Naive thymus-derived CD4-positive, alpha-beta T cell (primary cell): ENCODE measurements at regions not wholly inside any gene's neighbourhood (a gene's known extent, or its start where the extent isn't known, plus 50 kb on each side); places are given as distances from the start of the nearest gene placed in this dataset.
"Not testable (repeated sequence)": the region's sequence is repeated elsewhere in the genome, so short reads cannot be mapped to it uniquely, and the experiment has no call there.

Experiments used
- ATAC-seq: fragments of 150-1000 bp; cut with Tn5 transposase; 2 replicates; pipeline ENCODE4 v1.10.0; 2021; ENCODE audit warnings: mild to moderate bottlenecking, moderate library complexity
- CTCF ChIA-PET: fragments of 350-600 bp; sonication (Branson Sonifier 250); formaldehyde crosslinking; loops from one replicate; lab custom pipeline; 2021; ENCODE audit warnings: antibody characterized with exemption; lab: Charles Lee
- POLR2A ChIA-PET: fragments of 350-600 bp; sonication (Branson Sonifier 250); formaldehyde crosslinking; loops from one replicate; lab custom pipeline; 2021; ENCODE audit warnings: antibody characterized with exemption, inconsistent platforms; lab: Charles Lee
- DNase-seq, 9 donors: peaks; one replicate each; pipeline versions ENCODE4 v3.0.0 to v3.0.0-alpha.2; 2020 to 2022; ENCODE audit warnings: mixed read lengths in 1 of 9
- H3K27ac ChIP-seq: one replicate; pipeline ENCODE4 v1.7.0; 2013; ENCODE audit warnings: mild to moderate bottlenecking, low read depth, low read length, moderate library complexity
- H3K27me3 ChIP-seq, 2 donors: one replicate each; pipeline ENCODE4 v1.7.0; 2013; ENCODE audit warnings: low read length in 2 of 2, mild to moderate bottlenecking in 2 of 2, moderate library complexity in 2 of 2; ENCODE audit not compliant: control insufficient read depth in 2 of 2, insufficient read depth in 2 of 2
- H3K36me3 ChIP-seq, 3 experiments: 1 replicate in 2 of 3; 2 replicates in 1 of 3; pipeline ENCODE4 v1.7.0; 2013; ENCODE audit warnings: low read length in 3 of 3, mild to moderate bottlenecking in 3 of 3, moderate library complexity in 1 of 3; ENCODE audit not compliant: insufficient read depth in 3 of 3, control insufficient read depth in 2 of 3
- H3K4me1 ChIP-seq, 2 donors: one replicate each; pipeline ENCODE4 v1.7.0; 2013; ENCODE audit warnings: low read length in 2 of 2, mild to moderate bottlenecking in 2 of 2, moderate library complexity in 1 of 2; ENCODE audit not compliant: control insufficient read depth in 2 of 2, insufficient read depth in 2 of 2
- H3K4me3 ChIP-seq: 2 replicates; pipeline ENCODE4 v1.7.0; 2013; ENCODE audit warnings: mild to moderate bottlenecking, low read length
- H3K9me3 ChIP-seq, 3 experiments: 1 replicate in 2 of 3; 2 replicates in 1 of 3; pipeline ENCODE4 v1.7.0; 2013; ENCODE audit warnings: low read length in 3 of 3; ENCODE audit not compliant: control insufficient read depth in 2 of 3
- H3K27ac Mint-ChIP-seq, 9 donors: one replicate each; pipeline ENCODE4 v1.8.0; 2020 to 2022; ENCODE audit warnings: mixed read lengths in 9 of 9, mild to moderate bottlenecking in 8 of 9, moderate library complexity in 5 of 9, inconsistent platforms in 2 of 9
- H3K27me3 Mint-ChIP-seq, 5 donors: one replicate each; pipeline ENCODE4 v1.8.0; 2021 to 2022; ENCODE audit warnings: mixed read lengths in 5 of 5, mild to moderate bottlenecking in 1 of 5
- H3K36me3 Mint-ChIP-seq, 5 donors: one replicate each; pipeline ENCODE4 v1.8.0; 2020 to 2022; ENCODE audit warnings: mixed read lengths in 5 of 5, mild to moderate bottlenecking in 3 of 5, inconsistent platforms in 1 of 5
- H3K4me1 Mint-ChIP-seq, 7 donors: one replicate each; pipeline ENCODE4 v1.8.0; 2020 to 2022; ENCODE audit warnings: mixed read lengths in 7 of 7, mild to moderate bottlenecking in 3 of 7, inconsistent platforms in 1 of 7
- H3K4me3 Mint-ChIP-seq, 10 donors: one replicate each; pipeline ENCODE4 v1.8.0; 2020 to 2022; ENCODE audit warnings: mild to moderate bottlenecking in 10 of 10, mixed read lengths in 10 of 10, moderate library complexity in 6 of 10, inconsistent platforms in 2 of 10
- H3K9me3 Mint-ChIP-seq, 11 donors: one replicate each; pipeline ENCODE4 v1.8.0; 2020 to 2022; ENCODE audit warnings: mixed read lengths in 11 of 11, mild to moderate bottlenecking in 4 of 11, inconsistent platforms in 1 of 11, moderate library complexity in 1 of 11
- intact Hi-C, 2 donors: fragments of 100-400 bp; cut with micrococcal nuclease; formaldehyde crosslinking; loops; one replicate each; pipeline ENCODE4 v1.15.1; 2023

DNA sequence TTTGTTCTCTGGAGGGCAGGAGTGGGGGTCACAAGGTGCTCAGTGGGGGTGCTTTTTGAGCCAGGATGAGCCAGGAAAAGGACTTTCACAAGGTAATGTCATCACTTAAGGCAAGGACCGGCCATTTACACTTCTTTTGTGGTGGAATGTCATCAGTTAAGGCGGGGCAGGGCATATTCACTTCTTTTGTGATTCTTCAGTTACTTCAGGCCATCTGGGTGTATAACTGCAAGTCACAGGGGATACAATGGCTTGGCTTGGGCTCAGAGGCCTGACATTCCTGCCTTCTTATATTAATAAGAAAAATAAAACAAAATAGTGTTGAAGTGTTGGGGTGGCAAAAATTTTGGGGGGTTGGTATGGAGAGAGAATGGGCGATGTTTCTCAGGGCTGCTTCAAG lies 841.8 kb downstream of the SLITRK5 start:
- H3K4me1 Mint-ChIP-seq, CTCF ChIA-PET, H3K9me3 ChIP-seq, H3K4me3 ChIP-seq, ATAC-seq, H3K27me3 ChIP-seq, H3K4me1 ChIP-seq, H3K27ac Mint-ChIP-seq, H3K4me3 Mint-ChIP-seq, POLR2A ChIA-PET, H3K27me3 Mint-ChIP-seq, DNase-seq, intact Hi-C loops, H3K27ac ChIP-seq, H3K36me3 ChIP-seq: not testable (repeated sequence)
- H3K36me3 Mint-ChIP-seq = peaks cover 0 to 17% (median 5%) of the 10 kb centered on the region in 5 donors
- H3K9me3 Mint-ChIP-seq = peaks cover 5 to 46% (median 22%) of the 10 kb centered on the region in 11 donors

- intact Hi-C loops = no loop called here
- Histone ChIP-seq H3K27ac (no peak overlapping the region), H3K27me3 (no peaks in the 10 kb centered on the region), H3K4me1 (no peaks in the 10 kb centered on the region), H3K4me3 (no peak overlapping the region), H3K36me3 (no peaks in the 10 kb centered on the region), H3K9me3 (no peaks in the 10 kb centered on the region)
- ATAC-seq (no peak), DNase-seq (no peak)
- Mint-ChIP-seq H3K36me3 (no peaks in the 10 kb centered on the region), H3K27ac (no peak overlapping the region), H3K4me3 (no peak overlapping the region), H3K27me3 (no peaks in the 10 kb centered on the region), H3K4me1 (peaks cover 0 to 4% (median 0%) of the 10 kb centered on the region in 7 donors), H3K9me3 (peaks cover 0 to 12% (median 3%) of the 10 kb centered on the region in 11 donors)
- CTCF ChIA-PET = interaction anchor here (0.6 kb wide), 1 partner anchor 537 kb away, joined by 3 read pairs; no protein-coding TSS in a partner anchor
- POLR2A ChIA-PET = no interaction called here
These were observed 855.1 kb downstream of the SLITRK5 start for GRCh38 chr13:88526186-88526852.

GRCh38 chr13:88526853-88527215 lies 855.7 kb downstream of the SLITRK5 start:
- DNase-seq (no peak), ATAC-seq (no peak)
- ChIA-PET POLR2A (no interaction called here), CTCF (interaction anchor here (0.6 kb wide), 1 partner anchor 537 kb away, joined by 3 read pairs; no protein-coding TSS in a partner anchor)
- peaks cover 0 to 12% (median 3%) of the 10 kb centered on the region in 11 donors for H3K9me3 Mint-ChIP-seq
- intact Hi-C loops = no loop called here
- peaks cover 0 to 4% (median 0%) of the 10 kb centered on the region in 7 donors for H3K4me1 Mint-ChIP-seq
- no peaks in the 10 kb centered on the region for H3K27me3 Mint-ChIP-seq
- no peak overlapping the region for H3K27ac ChIP-seq
- H3K27me3 ChIP-seq = no peaks in the 10 kb centered on the region
- H3K4me3 ChIP-seq = no peak overlapping the region
- no peaks in the 10 kb centered on the region for H3K36me3 ChIP-seq
- H3K27ac Mint-ChIP-seq = no peak overlapping the region
- H3K9me3 ChIP-seq = no peaks in the 10 kb centered on the region
- no peak overlapping the region for H3K4me3 Mint-ChIP-seq
- no peaks in the 10 kb centered on the region for H3K4me1 ChIP-seq
- no peaks in the 10 kb centered on the region for H3K36me3 Mint-ChIP-seq

GRCh38 chr13:88541994-88542393 lies 870.8 kb downstream of the SLITRK5 start:
- no peaks in the 10 kb centered on the region for H3K27me3 Mint-ChIP-seq
- Histone ChIP-seq H3K36me3 (no peaks in the 10 kb centered on the region), H3K27me3 (no peaks in the 10 kb centered on the region), H3K27ac (no peak overlapping the region), H3K4me1 (no peaks in the 10 kb centered on the region), H3K9me3 (no peaks in the 10 kb centered on the region), H3K4me3 (no peak overlapping the region)
- DNase-seq (no peak), ATAC-seq (no peak)
- H3K9me3 Mint-ChIP-seq = peaks cover 0 to 9% (median 2%) of the 10 kb centered on the region in 11 donors
- CTCF ChIA-PET = no interaction called here
- H3K27ac Mint-ChIP-seq = no peak overlapping the region
- intact Hi-C loops = no loop called here
- H3K4me1 Mint-ChIP-seq = no peaks in the 10 kb centered on the region
- H3K36me3 Mint-ChIP-seq = no peaks in the 10 kb centered on the region
- POLR2A ChIA-PET = no interaction called here
- H3K4me3 Mint-ChIP-seq = no peak overlapping the region

DNA sequence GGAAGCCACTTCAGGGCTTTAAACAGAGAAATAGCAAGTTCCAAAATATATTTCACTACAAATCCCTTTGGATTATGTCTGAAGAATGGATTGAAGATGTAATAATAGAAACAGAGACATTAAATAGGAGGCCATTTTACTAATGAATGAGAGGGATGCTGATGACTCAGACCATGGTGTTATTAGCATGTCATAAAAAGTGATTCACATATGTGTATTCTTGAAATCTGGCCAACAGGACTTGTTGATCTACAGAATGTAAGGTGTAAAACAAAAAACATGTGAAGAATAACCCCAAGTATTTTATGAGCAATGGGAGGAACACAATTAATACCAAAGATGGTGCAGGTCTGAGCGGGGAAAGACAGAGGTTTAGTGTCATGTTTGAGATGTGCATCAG lies 873.7 kb downstream of the SLITRK5 start:
- DNase-seq (no peak), ATAC-seq (no peak)
- Histone ChIP-seq H3K27ac (no peak overlapping the region), H3K27me3 (no peaks in the 10 kb centered on the region), H3K4me1 (no peaks in the 10 kb centered on the region), H3K36me3 (no peaks in the 10 kb centered on the region), H3K4me3 (no peak overlapping the region), H3K9me3 (no peaks in the 10 kb centered on the region)
- Mint-ChIP-seq H3K4me1 (no peaks in the 10 kb centered on the region), H3K4me3 (no peak overlapping the region), H3K27me3 (no peaks in the 10 kb centered on the region), H3K27ac (no peak overlapping the region), H3K9me3 (peaks cover 0 to 14% (median 2%) of the 10 kb centered on the region in 11 donors), H3K36me3 (no peaks in the 10 kb centered on the region)
- POLR2A ChIA-PET = no interaction called here
- intact Hi-C loops = no loop called here
- CTCF ChIA-PET = no interaction called here

- intact Hi-C loops = no loop called here
- no peaks in the 10 kb centered on the region for H3K4me1 Mint-ChIP-seq
- H3K36me3 Mint-ChIP-seq = no peaks in the 10 kb centered on the region
- Histone ChIP-seq H3K9me3 (no peaks in the 10 kb centered on the region), H3K4me3 (no peak overlapping the region), H3K27ac (no peak overlapping the region), H3K27me3 (no peaks in the 10 kb centered on the region), H3K4me1 (no peaks in the 10 kb centered on the region), H3K36me3 (no peaks in the 10 kb centered on the region)
- POLR2A ChIA-PET = no interaction called here
- DNase-seq (no peak), ATAC-seq (no peak)
- H3K4me3 Mint-ChIP-seq = no peak overlapping the region
- H3K27ac Mint-ChIP-seq = peak overlapping the region in 1 of 9 donors; percentile 33
- CTCF ChIA-PET = no interaction called here
- H3K27me3 Mint-ChIP-seq = no peaks in the 10 kb centered on the region
- peaks cover 0 to 5% (median 0%) of the 10 kb centered on the region in 11 donors for H3K9me3 Mint-ChIP-seq
These were observed 881.8 kb downstream of the SLITRK5 start for GRCh38 chr13:88552966-88553365.

DNA sequence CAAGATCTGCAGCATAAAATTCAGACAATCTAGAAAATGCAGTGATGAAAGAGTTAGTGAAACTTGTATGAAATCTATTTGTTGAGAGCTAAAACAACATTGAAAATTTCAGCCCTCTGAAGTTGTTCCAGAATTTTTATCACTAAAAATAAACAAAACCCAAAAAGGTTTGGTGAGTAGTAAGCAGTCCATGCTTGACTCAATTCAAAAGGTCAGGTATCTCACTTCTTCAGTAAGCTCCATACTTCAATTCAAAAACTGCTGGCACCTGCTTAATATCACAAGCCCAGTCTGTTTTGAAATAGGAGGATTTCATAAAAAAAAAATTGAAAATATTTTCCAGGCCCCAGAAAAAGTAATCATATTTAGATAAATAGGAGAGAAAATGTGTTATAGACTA lies 894.4 kb downstream of the SLITRK5 start:
- ATAC-seq (no peak), DNase-seq (no peak)
- Histone ChIP-seq H3K9me3 (no peaks in the 10 kb centered on the region), H3K27me3 (no peaks in the 10 kb centered on the region), H3K4me1 (no peaks in the 10 kb centered on the region), H3K27ac (no peak overlapping the region), H3K4me3 (no peak overlapping the region), H3K36me3 (no peaks in the 10 kb centered on the region)
- peaks cover 0 to 5% (median 0%) of the 10 kb centered on the region in 7 donors for H3K4me1 Mint-ChIP-seq
- peaks cover 0 to 9% (median 3%) of the 10 kb centered on the region in 11 donors for H3K9me3 Mint-ChIP-seq
- ChIA-PET POLR2A (no interaction called here), CTCF (no interaction called here)
- H3K4me3 Mint-ChIP-seq = no peak overlapping the region
- no peak overlapping the region for H3K27ac Mint-ChIP-seq
- intact Hi-C loops = no loop called here
- H3K27me3 Mint-ChIP-seq = no peaks in the 10 kb centered on the region
- no peaks in the 10 kb centered on the region for H3K36me3 Mint-ChIP-seq
